ENCODE measurements at regions not wholly inside any gene's neighbourhood (a gene's known extent, or its start where the extent isn't known, plus 50 kb on each side); places are given as distances from the start of the nearest gene placed in this dataset.
"Not testable (repeated sequence)": the region's sequence is repeated elsewhere in the genome, so short reads cannot be mapped to it uniquely, and the experiment has no call there.

DNA sequence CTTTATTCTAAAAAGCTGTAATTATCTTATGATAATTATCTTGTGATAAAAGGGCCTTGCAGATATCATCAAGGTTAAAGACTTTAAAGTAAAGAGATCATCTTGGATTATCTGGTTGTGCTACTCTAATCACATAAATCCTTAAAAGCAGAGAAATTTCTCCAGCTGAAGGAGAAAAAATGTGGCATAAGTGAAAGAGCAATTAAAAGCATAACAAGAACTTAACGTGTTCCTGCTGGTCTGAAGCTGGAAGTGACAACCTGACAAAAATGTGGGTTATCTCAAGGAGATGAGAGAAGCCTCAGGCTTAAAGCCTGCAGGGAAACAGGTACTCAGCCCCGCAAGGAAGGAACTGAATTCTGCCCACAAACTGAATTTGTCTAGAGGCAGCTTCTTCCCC lies 449.1 kb upstream of the NDST4 start:
- no peak for DNase-seq

DNA sequence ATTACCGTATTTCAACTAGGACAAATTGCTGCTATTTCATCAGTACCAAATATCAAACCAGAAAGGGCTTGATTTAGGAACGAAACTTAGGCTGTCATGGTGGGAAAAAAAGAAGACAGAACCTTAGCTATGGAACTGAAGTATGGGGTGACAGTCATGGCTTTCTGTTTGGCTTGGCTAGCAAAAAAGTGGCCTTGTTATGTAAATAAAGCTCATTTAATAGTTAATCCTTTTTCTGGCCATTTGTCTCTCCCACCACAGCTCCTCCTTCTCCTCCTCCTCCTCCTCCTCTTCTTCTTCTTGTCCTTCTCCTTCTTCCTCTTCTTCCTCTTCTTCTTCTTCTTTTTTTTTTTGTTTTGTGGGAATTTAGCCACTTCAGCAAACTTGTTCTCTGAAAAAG lies 434.7 kb upstream of the NDST4 start:
- no peak for DNase-seq

DNA sequence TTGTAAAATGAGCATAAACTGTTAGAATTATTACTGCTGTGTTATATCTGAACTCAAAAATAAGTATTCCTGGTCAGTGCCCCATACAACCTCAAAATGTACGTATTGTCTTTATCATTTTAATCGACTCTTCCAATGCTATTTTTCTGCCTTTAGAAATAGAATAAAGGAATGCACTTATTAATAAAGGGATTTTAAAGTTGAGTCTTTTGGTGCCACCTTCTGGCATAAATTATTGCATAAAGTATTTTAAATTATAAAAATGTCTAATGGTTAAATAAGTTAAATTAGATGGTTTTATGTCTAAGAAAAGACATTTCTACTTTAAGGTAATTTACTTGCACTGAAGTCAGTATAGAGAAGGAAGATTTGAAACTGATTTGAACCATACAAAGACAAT lies 424.0 kb upstream of the NDST4 start:
- no peak for DNase-seq

DNA sequence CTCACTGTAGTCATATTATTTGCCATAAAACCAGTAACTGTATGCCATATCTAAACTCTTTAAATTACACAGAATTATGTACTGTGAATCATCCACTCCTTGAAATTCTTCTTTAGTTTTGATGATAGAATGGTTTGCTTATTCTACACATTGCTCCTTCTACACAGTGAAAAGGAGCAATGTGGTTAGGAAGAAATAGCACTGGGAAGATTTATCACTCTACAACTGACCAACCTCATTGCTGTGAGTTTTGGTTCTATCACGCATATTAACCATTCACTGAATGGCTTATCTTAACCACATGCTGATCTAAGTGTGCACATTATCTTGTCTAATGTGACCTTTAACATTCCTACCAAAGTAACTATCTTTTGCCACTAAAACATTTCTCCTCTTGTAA lies 415.7 kb upstream of the NDST4 start:
- no peak for DNase-seq

DNA sequence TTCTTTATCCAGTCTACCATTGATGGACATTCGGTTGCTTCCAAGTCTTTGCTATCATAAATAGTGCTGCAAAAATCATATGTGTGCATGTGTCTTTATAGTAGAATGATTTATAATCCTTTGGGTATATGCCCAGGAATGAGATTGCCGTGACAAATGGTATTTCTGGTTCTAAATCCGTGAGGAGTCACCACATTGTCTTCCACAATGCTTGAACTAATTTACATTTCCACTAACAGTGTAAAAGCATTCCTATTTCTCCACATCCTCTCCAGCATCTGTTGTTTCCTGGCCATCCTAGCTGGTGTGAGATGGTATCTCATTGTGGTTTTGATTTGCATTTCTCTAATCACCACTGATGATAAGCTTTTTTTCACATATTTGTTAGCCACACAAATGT lies 406.1 kb upstream of the NDST4 start:
- DNase-seq, result not testable (repeated sequence)

DNA sequence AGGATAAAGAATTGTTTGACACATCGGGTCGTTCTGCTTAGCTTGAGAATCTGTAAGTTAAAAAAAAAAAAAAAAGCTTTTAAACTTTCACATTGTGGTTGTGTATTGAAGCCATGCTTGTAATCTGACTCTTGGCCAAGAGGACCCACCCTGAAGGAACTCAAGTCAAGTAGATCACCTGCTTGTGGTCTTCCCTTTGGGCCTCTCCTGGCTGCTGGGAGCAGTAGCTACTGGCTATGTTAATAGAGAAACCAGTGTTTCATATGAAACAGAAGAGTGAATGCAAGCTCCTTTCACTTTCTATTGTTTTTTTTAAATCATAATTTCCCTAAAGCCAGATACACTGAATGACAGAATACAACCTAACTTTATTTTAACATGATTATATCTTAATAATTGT lies 402.4 kb upstream of the NDST4 start:
- DNase-seq, result no peak

DNA sequence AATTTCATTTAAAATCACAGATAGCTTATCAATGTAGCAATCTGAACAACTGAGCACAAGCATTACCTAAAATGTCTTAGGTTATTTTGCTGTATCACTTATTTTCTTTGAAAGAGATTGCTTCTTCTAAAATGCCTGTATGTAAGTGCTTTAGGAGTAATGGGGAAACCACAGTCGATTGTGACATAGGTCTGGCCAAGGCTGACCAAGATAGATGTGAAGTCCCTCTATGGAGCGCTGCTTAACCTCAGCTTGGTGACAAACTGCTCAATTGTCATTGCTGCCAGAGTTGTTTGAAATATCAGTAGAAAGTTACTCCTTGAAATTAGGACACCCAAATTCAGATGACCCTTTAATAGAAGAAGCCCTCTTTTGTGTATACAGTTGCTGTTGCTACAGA lies 401.9 kb upstream of the NDST4 start:
- no peak for DNase-seq

DNA sequence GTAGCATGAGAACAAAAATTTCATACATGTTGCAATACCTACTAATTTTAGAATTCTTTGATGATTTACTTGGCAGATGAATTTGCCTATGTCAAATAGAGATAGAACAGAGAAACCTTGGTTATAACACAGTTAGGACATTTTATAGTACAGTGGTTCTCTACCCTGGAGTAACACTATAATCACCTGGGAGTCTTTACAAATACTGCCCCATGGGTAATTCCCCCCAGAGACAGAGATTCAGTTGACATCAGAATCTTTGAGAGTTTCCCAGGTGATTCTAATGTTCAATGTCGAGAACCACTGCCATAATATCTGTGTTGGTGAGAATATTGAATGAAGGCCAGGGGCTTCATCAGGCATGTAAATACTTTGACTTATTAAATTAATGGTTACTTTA lies 401.3 kb upstream of the NDST4 start:
- no peak for DNase-seq

DNA sequence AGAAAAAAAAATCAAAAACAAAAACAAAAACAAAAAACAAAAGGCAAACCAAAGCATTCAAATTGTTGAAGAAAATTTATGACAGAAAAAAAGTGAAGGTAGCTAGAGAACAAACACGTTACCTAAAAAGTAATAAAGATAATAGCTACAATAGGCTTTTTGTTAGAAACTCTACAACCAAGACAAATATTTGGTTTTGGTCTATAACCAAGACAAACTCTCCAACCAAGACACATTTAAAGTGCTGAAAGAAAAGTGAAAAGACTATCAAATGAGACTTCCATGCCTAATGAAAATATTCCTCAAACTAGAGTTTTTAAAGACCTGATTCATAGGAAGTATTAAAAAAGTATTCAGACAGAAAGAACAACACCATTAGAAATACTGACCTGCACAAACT lies 391.9 kb upstream of the NDST4 start:
- no peak for DNase-seq

DNA sequence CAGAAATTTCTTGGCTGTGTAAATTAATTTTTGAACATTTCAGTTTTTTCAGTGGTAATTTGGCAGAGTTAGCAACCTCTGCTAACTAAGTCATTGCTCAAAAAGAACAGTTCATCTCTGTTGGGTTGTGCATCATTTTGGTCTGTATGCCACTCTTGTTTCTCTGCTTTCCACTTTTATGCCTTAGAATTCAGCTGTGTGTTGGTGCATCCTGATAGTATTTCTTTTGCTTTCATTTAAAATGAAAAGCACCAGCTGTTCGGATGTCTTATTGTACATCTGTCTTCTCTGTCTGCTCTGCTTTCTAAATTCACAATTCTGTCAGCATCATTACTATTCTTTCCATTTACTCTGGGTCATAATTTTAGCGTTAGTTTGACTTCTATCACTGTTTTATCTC lies 388.2 kb upstream of the NDST4 start:
- DNase-seq, result no peak

DNA sequence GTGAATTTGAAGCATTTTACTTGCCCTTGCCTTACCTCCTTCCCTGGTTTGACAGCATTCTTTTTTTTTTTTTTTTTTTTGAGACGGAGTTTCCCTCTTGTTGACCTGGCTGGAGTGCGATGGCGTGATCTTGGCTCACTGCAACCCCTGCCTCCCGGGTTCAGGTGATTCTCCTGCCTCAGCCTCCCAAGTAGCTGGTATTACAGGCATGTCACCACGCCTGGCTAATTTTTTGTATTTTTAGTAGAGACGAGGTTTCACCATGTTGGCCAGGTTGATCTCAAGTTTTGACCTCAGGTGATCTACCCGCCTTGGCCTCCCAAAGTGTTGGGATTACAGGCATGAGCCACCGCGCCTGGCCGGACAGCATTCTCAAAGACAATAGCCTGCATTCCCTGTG lies 380.4 kb upstream of the NDST4 start:
- not testable (repeated sequence) for DNase-seq

DNA sequence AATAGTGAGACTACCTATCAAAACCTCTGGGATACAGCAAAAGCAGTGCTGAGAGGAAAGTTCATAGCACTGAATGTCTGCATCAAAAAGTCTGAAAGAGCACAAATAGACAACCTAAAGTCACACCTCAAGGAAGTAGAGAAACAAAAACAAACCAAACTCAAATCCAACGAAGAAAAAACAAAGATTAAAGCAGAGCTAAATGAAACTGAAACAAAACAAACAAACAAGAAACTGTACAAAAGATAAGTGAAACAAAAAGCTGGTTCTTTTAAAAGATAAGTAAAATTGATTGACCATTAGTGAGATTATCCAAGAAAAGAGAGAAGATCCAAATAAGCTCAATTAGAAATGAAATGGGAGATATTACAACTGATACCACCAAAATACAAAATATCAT lies 378.3 kb upstream of the NDST4 start:
- DNase-seq, result no peak

DNA sequence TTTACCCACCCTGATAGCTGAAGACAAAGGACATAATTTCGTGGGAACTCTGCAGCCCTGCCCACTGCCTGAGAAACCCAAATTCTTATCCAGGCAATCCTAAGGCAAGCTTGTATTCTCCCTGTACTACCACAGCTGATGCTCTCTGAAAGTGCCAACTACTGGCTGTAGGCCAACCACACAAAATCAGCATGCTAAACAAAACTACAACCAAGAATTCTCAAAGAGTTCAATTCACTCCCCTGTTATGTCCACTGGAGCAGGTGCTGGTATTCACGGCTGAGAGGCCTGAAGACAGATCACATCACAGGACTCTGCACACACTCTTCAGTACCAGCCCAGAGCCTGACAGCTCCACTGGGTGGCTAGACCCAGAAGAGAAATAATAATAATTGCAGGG lies 375.9 kb upstream of the NDST4 start:
- DNase-seq, result no peak

DNA sequence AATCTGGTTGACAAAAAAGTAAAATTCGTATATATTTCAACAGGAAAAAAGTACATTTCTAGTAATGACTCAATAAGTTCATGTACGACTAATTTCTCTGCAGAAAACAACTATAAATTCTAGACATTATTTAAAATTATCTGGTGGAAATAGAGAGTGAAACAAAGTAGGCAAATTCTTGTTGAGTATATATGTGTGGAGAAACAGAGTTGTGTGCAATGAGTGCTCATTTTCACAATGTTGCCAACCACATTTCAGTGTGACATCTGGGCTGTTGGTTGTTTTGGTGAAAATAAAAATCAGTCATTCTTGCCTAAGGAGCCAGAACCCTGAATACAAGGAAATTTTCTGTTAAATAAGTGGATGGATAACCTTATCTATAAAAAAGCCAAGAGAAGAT lies 372.0 kb upstream of the NDST4 start:
- no peak for DNase-seq

DNA sequence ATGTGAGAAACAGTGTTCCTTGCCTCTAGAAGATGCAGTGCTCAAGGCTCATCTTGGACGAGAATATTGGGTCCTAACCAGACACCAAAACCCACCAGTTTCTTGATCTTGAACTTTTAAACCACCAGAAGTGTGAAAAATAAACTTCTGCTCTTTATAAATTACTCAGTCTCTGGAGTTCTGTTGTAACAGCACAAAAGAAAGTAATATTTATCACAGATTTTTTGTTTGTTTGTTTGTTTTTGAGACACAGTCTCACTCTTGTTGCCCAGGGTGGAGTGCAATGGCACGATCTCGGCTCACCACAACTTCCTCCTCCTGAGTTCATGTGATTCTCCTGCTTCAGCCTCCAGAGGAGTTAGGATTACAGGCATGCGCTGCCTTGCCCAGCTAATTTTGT lies 371.1 kb upstream of the NDST4 start:
- no peak for DNase-seq

DNA sequence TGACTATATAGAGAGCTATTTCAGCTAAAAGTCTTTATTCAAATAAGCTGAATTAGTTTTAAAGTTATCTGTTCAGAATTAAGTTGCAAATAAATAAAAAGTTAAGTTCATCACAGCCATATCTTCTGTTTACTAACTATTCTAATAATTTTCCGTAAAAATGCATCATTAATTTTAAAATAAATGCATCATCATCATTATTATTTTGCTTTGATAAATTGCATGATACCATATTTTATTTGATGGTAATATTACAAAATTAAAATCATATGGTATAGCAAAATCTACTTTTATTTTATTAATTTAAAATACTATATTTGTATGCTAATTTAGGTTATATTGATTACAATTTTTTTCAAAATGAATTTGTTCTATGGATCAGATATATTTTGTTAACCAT lies 357.3 kb upstream of the NDST4 start:
- DNase-seq, result no peak

DNA sequence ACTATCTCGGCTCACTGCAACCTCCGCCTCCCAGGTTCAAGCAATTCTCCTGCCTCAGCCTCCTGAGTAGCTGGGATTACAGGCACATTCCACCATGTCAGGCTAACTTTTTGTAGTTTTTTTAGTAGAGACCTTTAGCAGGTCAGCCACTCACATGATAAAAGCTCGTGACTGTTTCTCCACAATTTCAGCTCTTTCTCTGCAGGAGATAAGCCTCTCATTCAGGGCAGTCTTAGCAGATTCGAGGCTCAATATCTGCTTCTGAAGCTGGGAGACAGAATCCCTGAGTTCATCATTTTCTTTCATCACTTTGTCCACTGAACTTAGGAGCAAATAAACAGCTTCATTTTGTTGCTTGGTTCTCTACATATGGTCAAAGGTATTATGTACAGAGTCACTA lies 345.9 kb upstream of the NDST4 start:
- not testable (repeated sequence) for DNase-seq

DNA sequence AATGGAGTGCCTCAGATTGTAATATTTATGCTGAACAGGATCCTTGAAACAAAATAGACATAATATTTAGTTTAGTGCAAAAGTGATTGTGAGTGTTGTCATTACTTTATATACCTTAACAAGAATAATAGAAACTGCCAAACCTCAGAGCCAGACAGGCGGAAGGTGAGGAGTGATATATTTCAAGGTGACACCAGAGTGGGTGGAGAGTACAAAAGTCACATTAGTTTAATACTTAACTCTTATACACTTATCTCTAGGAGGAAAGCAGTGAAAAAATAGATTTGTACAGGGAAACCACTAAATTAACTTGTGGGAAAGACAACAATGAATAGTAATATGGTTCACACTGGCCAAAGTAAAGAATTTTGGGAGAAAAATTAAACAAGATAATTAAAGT lies 342.8 kb upstream of the NDST4 start:
- DNase-seq, result no peak

DNA sequence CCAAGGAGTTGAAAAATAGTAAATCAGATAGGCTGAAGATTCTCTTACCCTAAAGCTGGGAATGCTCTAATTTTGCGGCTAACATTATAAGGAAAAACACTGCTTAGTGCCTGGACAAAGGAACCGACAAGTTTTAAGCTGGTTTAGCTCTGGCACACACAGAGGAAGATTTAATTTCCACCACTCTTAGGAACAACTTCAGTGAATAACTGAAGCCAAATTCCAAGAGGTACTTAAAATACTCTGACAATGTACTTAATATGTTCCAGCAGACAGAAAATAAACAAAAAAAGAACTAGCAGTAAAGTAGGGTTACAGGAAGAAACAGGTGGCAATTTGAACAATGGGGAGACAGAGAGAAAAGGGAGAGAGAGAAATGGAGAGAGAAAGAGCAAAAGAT lies 340.8 kb upstream of the NDST4 start:
- DNase-seq, result no peak

DNA sequence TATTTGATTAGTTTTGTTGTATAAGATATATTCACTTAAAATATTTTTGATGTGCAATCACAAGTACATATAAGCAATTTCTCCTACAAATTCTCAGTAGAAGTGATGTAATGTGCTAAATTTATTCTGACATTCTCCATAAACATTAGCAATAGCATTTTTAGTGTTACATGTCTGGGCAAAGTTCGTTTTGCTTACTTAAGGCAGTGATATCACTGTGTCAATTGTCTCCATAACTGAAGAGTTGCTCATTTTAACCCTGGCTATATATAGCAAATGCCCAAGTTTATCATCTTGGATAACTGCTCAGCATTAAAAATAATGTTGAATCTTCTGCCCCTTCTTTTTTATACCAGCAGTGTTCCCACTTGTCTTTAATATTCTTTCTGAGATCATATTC lies 340.0 kb upstream of the NDST4 start:
- DNase-seq, result no peak

DNA sequence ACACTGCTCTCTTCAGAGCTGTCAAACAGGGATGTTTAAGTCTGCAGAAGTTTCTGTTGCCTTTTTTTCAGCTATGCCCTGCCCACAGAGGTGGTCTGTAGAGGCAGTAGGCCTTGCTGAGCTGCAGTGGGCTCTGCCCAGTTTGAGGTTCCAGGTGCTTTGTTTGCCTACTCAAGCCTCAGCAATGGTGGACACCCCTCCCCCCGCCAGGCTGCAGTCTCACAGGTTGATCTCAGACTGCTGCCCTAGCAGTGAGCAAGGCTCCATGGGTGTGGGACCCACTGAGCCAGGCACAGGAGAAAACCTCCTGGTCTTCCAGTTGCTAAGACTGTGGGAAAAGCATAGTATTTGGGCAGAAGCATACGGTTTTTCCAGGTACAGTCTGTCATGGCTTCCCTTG lies 338.8 kb upstream of the NDST4 start:
- DNase-seq, result not testable (repeated sequence)

DNA sequence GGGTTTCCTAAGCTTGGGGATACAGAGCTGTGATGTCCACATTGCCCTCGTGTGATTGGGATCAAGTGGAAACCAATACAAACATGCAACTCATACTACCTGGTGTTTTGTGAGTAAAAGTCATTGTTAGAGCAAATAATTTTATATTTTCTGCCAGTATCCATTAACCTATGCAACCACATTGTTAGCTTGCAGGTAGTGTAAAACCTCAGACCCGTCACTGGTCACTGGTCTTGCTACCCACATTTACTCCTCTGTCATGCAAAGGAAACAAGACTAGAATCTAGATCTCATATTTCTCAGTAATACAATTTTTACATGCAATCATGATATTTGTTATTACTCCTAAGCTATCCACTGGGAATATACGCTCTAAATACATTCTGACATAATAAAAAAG lies 324.3 kb upstream of the NDST4 start:
- no peak for DNase-seq

DNA sequence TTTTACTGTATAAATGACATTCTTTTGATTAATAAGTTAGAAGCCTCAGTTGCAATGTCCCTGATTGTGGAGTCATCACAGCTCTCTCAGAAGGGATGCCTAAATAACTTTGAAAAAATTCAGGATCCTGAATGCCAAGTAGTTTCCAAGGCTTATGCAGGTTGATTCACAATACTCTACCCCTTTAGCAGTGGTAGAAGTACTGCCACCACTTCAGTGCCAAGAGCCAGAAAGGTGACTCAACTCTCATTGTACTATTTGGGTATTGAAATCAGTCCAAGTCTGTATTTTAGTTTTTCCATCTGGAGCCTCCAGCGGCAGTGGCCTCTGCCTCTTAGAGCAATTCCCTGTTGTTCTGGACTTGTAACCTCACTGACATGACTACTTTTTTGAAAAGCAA lies 320.1 kb upstream of the NDST4 start:
- no peak for DNase-seq

DNA sequence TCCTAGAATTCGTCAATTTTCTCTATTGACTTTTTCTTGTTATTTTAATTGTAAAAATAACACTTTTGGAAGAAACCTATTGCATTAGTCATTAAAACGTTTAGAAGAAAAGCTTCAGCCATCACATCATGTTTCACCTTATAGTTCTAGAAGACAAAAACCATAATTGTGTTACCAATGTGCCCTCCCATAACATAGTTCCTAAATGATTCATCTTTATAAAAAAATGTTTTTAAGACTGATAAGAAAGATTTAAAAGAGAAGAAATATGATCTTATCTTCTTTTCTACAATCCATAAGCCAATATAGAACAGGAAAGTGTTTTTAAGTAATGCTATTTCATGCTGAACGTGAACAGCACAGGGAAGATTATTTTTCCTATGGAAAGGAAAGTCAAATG lies 316.6 kb upstream of the NDST4 start:
- no peak for DNase-seq

DNA sequence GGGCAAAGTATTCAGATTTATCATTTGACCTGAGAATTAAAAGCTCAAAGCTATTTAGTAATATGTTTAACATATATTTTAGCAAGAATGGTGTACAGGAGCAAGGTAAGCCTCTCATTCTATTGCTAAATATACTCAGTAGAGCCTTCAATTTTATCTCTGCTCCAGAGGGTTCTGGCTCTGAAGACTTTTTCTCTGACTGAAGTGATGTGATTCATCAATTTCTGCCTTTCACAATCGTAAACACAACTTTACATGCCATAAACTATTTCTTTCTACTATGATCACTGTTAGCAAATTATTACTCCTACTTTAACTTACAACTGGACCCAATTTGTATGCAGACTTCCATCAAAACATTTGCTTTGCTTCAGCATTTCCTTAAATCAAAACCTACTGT lies 315.0 kb upstream of the NDST4 start:
- no peak for DNase-seq

DNA sequence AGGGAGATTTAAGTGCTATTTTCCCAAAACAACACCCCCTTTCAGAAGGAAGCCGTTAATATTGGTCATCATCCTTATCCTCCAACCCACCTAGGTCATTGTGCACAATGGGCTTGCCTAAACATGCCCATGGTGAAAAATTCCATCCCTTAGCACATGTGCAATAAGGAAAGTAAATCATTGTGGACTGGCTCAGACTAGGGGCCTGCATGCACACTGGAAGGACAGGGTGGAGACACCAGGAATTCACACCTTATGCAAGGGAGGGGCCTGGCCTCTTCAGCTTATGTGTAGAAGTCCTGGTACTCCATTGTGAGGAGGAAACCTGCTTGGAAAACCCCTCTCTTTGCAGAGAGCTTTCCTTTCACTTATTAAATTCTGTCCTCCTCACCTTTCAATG lies 311.4 kb upstream of the NDST4 start:
- DNase-seq, result no peak
